K562 (cell line): ENCODE measurements at regions not wholly inside any gene's neighbourhood (a gene's known extent, or its start where the extent isn't known, plus 50 kb on each side); places are given as distances from the start of the nearest gene placed in this dataset.

Experiments
- ATAC-seq: fragments of 200-7000 bp; cut with Tn5 transposase; 3 replicates; pipeline ENCODE4 v1.9.1; 2020; ENCODE audit warnings: moderate library complexity
- BruUV-seq: library from RNA; stranded (reverse); fragments of 400-500 nt; replicated peaks from 2 replicates; lab custom pipeline; 2021; lab: Mats Ljungman, UMichigan
- CTCF ChIA-PET: fragments of 300-600 bp; formaldehyde crosslinking; extraction: SDS; loops from one replicate; lab custom pipeline; 2021; ENCODE audit warnings: low intra/inter-chr PET ratio; lab: Yijun Ruan, JAX
- POLR2A ChIA-PET: fragments of 300-600, 350-650 bp; sonication (Branson Sonifier 250); formaldehyde crosslinking; extraction: SDS; loops from one replicate; lab custom pipeline; 2021; ENCODE audit warnings: antibody characterized with exemption, inconsistent platforms; lab: Yijun Ruan, JAX
- DNase-seq, 4 experiments: peaks; one replicate each; pipeline versions ENCODE4 v3.0.0 to v3.0.0-alpha.2; 2011 to 2018; ENCODE audit warnings: low spot score in 3 of 4, mixed read lengths in 3 of 4; ENCODE audit errors: extremely low read depth in 1 of 4
- FAIRE-seq: peaks from 2 replicates; lab custom pipeline; 2011; peaks lifted over from hg19 to GRCh38; lab: Jason Lieb, UNC
- H2AFZ ChIP-seq: 2 replicates; pipeline ENCODE4 v1.6.0; 2011; ENCODE audit warnings: low read depth, low read length, control low read depth, inconsistent platforms
- H3K27ac ChIP-seq: fragments of 200-600 bp; 3 replicates; pipeline ENCODE4 v1.8.0; 2011; ENCODE audit warnings: low read depth, mild to moderate bottlenecking, control low read depth, inconsistent platforms, low read length, moderate library complexity, mixed read lengths; ENCODE audit errors: extremely low read depth
- H3K27me3 ChIP-seq, 2 experiments: fragments of 300-600 bp in 1 of 2; 2 replicates in 1 of 2; 3 replicates in 1 of 2; pipeline versions ENCODE4 v1.6.0 to v1.8.0; 2011; ENCODE audit warnings: inconsistent platforms in 2 of 2, low read length in 2 of 2, mild to moderate bottlenecking in 1 of 2, mixed read lengths in 1 of 2, moderate library complexity in 1 of 2; ENCODE audit not compliant: control insufficient read depth in 2 of 2, insufficient read depth in 2 of 2
- H3K36me3 ChIP-seq: fragments of 300-600 bp; 3 replicates; pipeline ENCODE4 v1.8.0; 2011; ENCODE audit warnings: mild to moderate bottlenecking, low read length, inconsistent platforms; ENCODE audit not compliant: control insufficient read depth, insufficient read depth
- H3K4me1 ChIP-seq, 2 experiments: fragments of 200-600 bp in 1 of 2; replicated peaks in 1 of 2; 2 replicates in 1 of 2; 3 replicates in 1 of 2; pipeline versions ENCODE4 v1.5.1 to v1.8.0; 2011; ENCODE audit warnings: inconsistent platforms in 2 of 2, low read length in 2 of 2, mild to moderate bottlenecking in 1 of 2, mixed read lengths in 1 of 2, moderate library complexity in 1 of 2; ENCODE audit not compliant: control insufficient read depth in 2 of 2, insufficient read depth in 2 of 2
- H3K4me2 ChIP-seq: 2 replicates; pipeline ENCODE4 v1.6.1; 2011; ENCODE audit warnings: low read length, control low read depth, inconsistent platforms, mixed read lengths; ENCODE audit not compliant: insufficient read depth
- H3K4me3 ChIP-seq: fragments of 200-600 bp; sonication (generic), shearing (Covaris generic); 2 replicates; pipeline ENCODE4 v1.5.1; 2016; ENCODE audit warnings: control low read depth, inconsistent platforms
- H3K79me2 ChIP-seq: fragments of 200-600 bp; 3 replicates; pipeline ENCODE4 v1.8.0; 2011; ENCODE audit warnings: low read length, inconsistent platforms; ENCODE audit not compliant: control insufficient read depth, insufficient read depth
- H3K9ac ChIP-seq, 2 experiments: 2 replicates each; pipeline versions ENCODE4 v1.6.0 to v1.6.1; 2011; ENCODE audit warnings: low read depth in 2 of 2, low read length in 2 of 2, control low read depth in 1 of 2, inconsistent platforms in 1 of 2, mild to moderate bottlenecking in 1 of 2, mixed read lengths in 1 of 2; ENCODE audit not compliant: insufficient read depth in 1 of 2
- H3K9me1 ChIP-seq: one replicate; pipeline ENCODE4 v1.6.0; 2011; ENCODE audit warnings: inconsistent platforms, mild to moderate bottlenecking, low read length, moderate library complexity; ENCODE audit not compliant: control insufficient read depth, insufficient read depth
- H3K9me3 ChIP-seq: replicated peaks from 2 replicates; pipeline ENCODE4 v1.5.1; 2011; ENCODE audit warnings: low read depth, low read length, inconsistent platforms; ENCODE audit not compliant: control insufficient read depth, insufficient read depth
- H4K20me1 ChIP-seq: replicated peaks from 2 replicates; pipeline ENCODE4 v1.6.1; 2011; ENCODE audit warnings: low read length, inconsistent platforms, mixed read lengths; ENCODE audit not compliant: control insufficient read depth, insufficient read depth
- CBX2 ChIP-seq: fragments of 200-600 bp; sonication (generic); IDR thresholded peaks from one replicate; pipeline ENCODE4 v1.6.1; 2012; ENCODE audit warnings: mild to moderate bottlenecking, low read length, inconsistent platforms; ENCODE audit not compliant: insufficient read depth, poor library complexity, severe bottlenecking
- CSDE1 ChIP-seq, 2 experiments: fragments of 450-650 bp; IDR thresholded peaks; 2 replicates each; pipeline ENCODE4 v1.6.1; 2016; ENCODE audit warnings: mild to moderate bottlenecking in 1 of 2
- EGR1 ChIP-seq: fragments of 450-650 bp; conservative IDR thresholded peaks from 2 replicates; pipeline ENCODE4 v1.6.1; 2017; ENCODE audit warnings: mild to moderate bottlenecking
- MBD2 ChIP-seq: sonication (generic); IDR thresholded peaks from 2 replicates; pipeline ENCODE4 v1.6.1; 2016; ENCODE audit warnings: low read depth, borderline replicate concordance
- MITF ChIP-seq: IDR thresholded peaks from 2 replicates; pipeline ENCODE4 v1.6.1; 2014; ENCODE audit warnings: antibody characterized with exemption
- NCOA1 ChIP-seq: fragments of 450-650 bp; IDR thresholded peaks from 2 replicates; pipeline ENCODE4 v1.6.1; 2016; ENCODE audit warnings: low read depth
- NFIX ChIP-seq: fragments of 250-450 bp; sonication (Bioruptor Pico); IDR thresholded peaks from 2 replicates; pipeline ENCODE4 v1.4.0; 2020; ENCODE audit warnings: low read depth, mild to moderate bottlenecking, moderate library complexity
- SIX5 ChIP-seq, 2 experiments: IDR thresholded peaks; 2 replicates each; pipeline ENCODE4 v1.6.1; 2011; ENCODE audit warnings: low read length in 2 of 2, borderline replicate concordance in 1 of 2, low read depth in 1 of 2, mild to moderate bottlenecking in 1 of 2, moderate library complexity in 1 of 2; ENCODE audit not compliant: insufficient read depth in 1 of 2
- ZNF449 ChIP-seq: fragments of 250-450 bp; sonication (Bioruptor Pico); IDR thresholded peaks from 2 replicates; pipeline ENCODE4 v1.8.0; 2022; ENCODE audit warnings: moderate library complexity, mild to moderate bottlenecking, inconsistent platforms
- WGBS: fragments of 100-300 bp; shearing (Covaris generic); methylation state at CpG from one replicate; pipeline ENCODE4 v1.1.6; 2016; ENCODE audit warnings: low coverage, mixed read lengths; ENCODE audit not compliant: insufficient coverage; ENCODE audit errors: missing lambda C conversion rate; 5-methylcytosine and 5-hydroxymethylcytosine counted together
- in situ Hi-C: fragments of 300-500 bp; cut with MboI; formaldehyde crosslinking; loops from 4 replicates; pipeline ENCODE4 v1.15.0; 2018; ENCODE audit warnings: inconsistent platforms, mixed read lengths
- intact Hi-C: fragments of 100-400 bp; cut with micrococcal nuclease; formaldehyde crosslinking; loops from 2 replicates; pipeline ENCODE4 v1.14.2; 2022

GRCh38 chr10:52465202-52465601 lies 151.1 kb downstream of the DKK1 start:
- no peak for FAIRE-seq

More at GRCh38 chr10:52465202-52465601, 151.1 kb downstream of the DKK1 start:
- no peaks in the 10 kb centered on the region for H3K9me1 ChIP-seq
- TF ChIP-seq MITF = no peak
- no peak for TF ChIP-seq ZNF449 (CRISPR knock-in tag)
- no peak for TF ChIP-seq MBD2
- TF ChIP-seq EGR1 = no peak
- TF ChIP-seq NCOA1 = no peak
- no peak for TF ChIP-seq CBX2
- no peak for TF ChIP-seq NFIX (CRISPR knock-in tag)
- TF ChIP-seq SIX5 (IDR thresholded peaks at IDR 0.05; ENCODE audit: borderline replicate concordance in 1 of 2, insufficient read depth in 1 of 2, low read depth in 1 of 2, low read length in 2 of 2) = no peak
- TF ChIP-seq CSDE1 (IDR thresholded peaks at IDR 0.05) = no peak
- 2% methylated on average over 3 of the region's 3 CpGs for WGBS
- H3K36me3 ChIP-seq = no peaks in the 10 kb centered on the region
- no peak overlapping the region for H3K4me3 ChIP-seq
- no peak overlapping the region for H2AFZ ChIP-seq
- ATAC-seq (no peak), DNase-seq (no peak)
- no peaks in the 10 kb centered on the region for H3K9me3 ChIP-seq
- H3K9ac ChIP-seq = no peak overlapping the region
- H3K27ac ChIP-seq = no peak overlapping the region
- no peaks in the 10 kb centered on the region for H3K4me1 ChIP-seq
- no peak overlapping the region for H3K4me2 ChIP-seq
- BruUV-seq = no TSS peak
- H3K27me3 ChIP-seq = no peaks in the 10 kb centered on the region; a peak in 1 of 5 replicates
- no peaks in the 10 kb centered on the region for H3K79me2 ChIP-seq
- no peaks in the 10 kb centered on the region for H4K20me1 ChIP-seq
- ChIA-PET POLR2A (no interaction called here), CTCF (interaction anchor here (0.6 kb wide), 1 partner anchor 37 kb away, joined by 3 read pairs; no protein-coding TSS in a partner anchor)
- in situ Hi-C loops (no loop called here), intact Hi-C loops (no loop called here)
